Activated naive CD4-positive, alpha-beta T cell treated with anti-CD3 and anti-CD28 coated beads, Interleukin-2, amount 50 U/mL, for 72 hours (primary cell): ENCODE measurements at regions not wholly inside any gene's neighbourhood (a gene's known extent, or its start where the extent isn't known, plus 50 kb on each side); places are given as distances from the start of the nearest gene placed in this dataset.

ENCODE experiments used
- ATAC-seq, 2 donors: fragments of 150-1000 bp; cut with Tn5 transposase; 2 replicates each; pipeline ENCODE4 v1.10.0; 2021; ENCODE audit warnings: mild to moderate bottlenecking in 2 of 2, moderate library complexity in 2 of 2
- DNase-seq, 2 donors: peaks; one replicate each; pipeline ENCODE4 v3.0.0; 2021 to 2022; ENCODE audit warnings: low spot score in 2 of 2
- H3K27ac Mint-ChIP-seq, 2 donors: one replicate each; pipeline ENCODE4 v1.8.0; 2022; ENCODE audit warnings: mild to moderate bottlenecking in 2 of 2, mixed read lengths in 2 of 2
- H3K36me3 Mint-ChIP-seq, 2 donors: one replicate each; pipeline ENCODE4 v1.8.0; 2022; ENCODE audit warnings: mixed read lengths in 2 of 2
- H3K9me3 Mint-ChIP-seq, 2 donors: one replicate each; pipeline ENCODE4 v1.8.0; 2022; ENCODE audit warnings: mixed read lengths in 2 of 2

DNA sequence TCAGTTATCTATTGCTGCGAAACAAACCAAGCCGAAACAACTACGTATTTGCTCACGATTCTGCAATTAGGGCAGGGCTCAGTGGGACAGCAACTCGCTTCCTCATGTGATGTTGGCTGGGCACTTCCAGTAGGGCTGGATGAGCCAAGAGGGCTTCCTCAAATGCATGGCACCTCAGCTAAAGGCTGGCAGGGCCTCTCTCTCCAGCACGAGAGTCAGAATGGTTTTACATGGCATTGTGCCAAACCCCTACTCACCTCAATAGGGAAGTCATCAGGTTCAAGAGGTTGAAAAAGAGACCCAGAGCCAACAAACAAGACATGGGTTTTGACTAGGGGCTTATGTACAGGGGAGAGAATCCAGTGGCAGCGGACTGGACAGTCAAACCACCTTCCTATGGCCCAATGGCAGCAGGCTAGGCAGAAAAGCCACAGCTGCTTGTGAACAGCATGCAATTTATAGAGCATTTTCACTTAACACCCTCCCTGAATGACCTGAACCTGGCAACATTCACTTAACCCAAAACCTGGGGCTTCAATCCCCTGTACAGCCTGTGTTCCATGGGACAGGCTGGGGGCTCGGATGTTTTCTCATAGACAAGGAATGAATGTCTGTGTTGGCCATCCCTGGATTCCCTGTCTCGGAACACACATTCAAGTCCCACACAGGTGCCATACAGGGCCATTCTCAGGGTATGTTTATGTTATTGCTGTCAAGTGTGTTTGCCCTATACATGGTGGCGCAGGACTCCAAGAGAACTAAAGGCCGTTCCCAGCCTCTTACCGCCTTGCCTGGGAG, 154.2 kb upstream of the NAV2 start:
- no peaks in the 10 kb centered on the region for H3K36me3 Mint-ChIP-seq
- ATAC-seq (no peak), DNase-seq (no peak)
- H3K27ac Mint-ChIP-seq: no peak overlapping the region
- no peaks in the 10 kb centered on the region for H3K9me3 Mint-ChIP-seq

DNA sequence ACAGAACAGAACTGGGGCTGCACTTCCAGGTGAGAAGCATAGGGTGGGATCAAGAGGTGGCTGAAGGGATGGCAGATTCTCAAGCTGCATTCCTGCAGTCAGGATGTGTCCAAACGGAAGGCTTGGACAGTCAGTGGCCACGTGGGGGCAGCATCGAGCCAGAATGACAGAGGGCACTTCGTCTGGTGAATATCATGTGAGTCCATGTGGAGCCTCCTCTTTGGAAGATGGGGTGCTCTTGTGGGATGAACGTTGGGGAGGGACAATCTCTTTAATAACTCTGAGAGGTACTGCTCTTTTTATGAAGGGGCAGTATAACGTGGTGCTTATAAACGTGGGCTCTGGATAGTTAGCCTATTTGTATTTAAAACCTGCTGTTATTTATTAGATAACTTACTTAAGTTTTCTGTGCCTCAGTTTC, 154.9 kb upstream of the NAV2 start:
- DNase-seq: peak in 1 of 2 donors; percentile 81

GRCh38 chr11:19557185-19557584, 155.5 kb upstream of the NAV2 start:
- ATAC-seq (no peak), DNase-seq (no peak)
- Mint-ChIP-seq H3K27ac (no peak overlapping the region), H3K9me3 (no peaks in the 10 kb centered on the region), H3K36me3 (no peaks in the 10 kb centered on the region)

More for the DNA sequence above, 154.9 kb upstream of the NAV2 start:
- Mint-ChIP-seq H3K36me3 (no peaks in the 10 kb centered on the region), H3K9me3 (no peaks in the 10 kb centered on the region), H3K27ac (no peak overlapping the region)
- peak; percentile 55 to 59 for ATAC-seq

GRCh38 chr11:19555266-19555665, 157.4 kb upstream of the NAV2 start:
- Mint-ChIP-seq H3K27ac (no peak overlapping the region), H3K36me3 (no peaks in the 10 kb centered on the region), H3K9me3 (no peaks in the 10 kb centered on the region)
- DNase-seq: no peak
- no peak for ATAC-seq

GRCh38 chr11:19553683-19554333, 158.8 kb upstream of the NAV2 start:
- ATAC-seq (peak; percentile 80), DNase-seq (peak; percentile 66 to 80)
- no peak overlapping the region for H3K27ac Mint-ChIP-seq
- no peaks in the 10 kb centered on the region for H3K36me3 Mint-ChIP-seq
- no peaks in the 10 kb centered on the region for H3K9me3 Mint-ChIP-seq

DNA sequence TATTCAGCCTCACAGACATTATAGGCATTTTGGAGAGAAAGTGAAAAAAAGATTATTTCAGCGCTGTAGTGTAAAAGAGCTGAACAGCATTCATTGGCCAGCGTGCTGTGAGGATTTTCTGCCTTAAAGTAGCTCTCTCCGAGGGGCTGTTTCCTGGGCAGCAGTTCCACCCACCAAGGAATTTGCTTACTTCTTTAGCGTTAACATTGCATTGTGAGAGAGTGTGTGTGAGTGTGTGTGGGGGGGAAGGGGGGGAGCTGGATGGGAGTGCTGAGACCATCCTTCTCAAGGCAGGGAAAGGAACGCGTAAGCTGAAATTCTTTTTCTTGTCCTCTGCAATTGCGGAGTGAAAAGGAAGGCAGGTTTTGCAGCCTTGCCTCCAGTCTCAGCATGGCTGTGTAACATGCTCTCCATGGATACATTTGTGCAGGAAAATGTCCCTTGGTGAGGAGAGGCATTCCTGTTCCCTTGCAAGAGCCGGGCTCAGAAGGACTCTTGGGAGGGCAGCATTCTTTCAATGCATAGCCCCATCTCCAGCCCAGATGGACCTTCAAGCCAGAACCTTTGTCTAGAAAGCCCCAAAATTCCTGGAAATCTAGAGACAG, 159.9 kb upstream of the NAV2 start:
- ATAC-seq (no peak), DNase-seq (no peak)
- H3K9me3 Mint-ChIP-seq: no peaks in the 10 kb centered on the region
- no peaks in the 10 kb centered on the region for H3K36me3 Mint-ChIP-seq
- H3K27ac Mint-ChIP-seq: no peak overlapping the region

- H3K27ac Mint-ChIP-seq: no peak overlapping the region
- no peak for DNase-seq
- no peak for ATAC-seq
Measured at GRCh38 chr11:19552161-19552560, 160.5 kb upstream of the NAV2 start.

GRCh38 chr11:19551457-19551856, 161.2 kb upstream of the NAV2 start:
- Mint-ChIP-seq H3K27ac (no peak overlapping the region), H3K9me3 (no peaks in the 10 kb centered on the region), H3K36me3 (no peaks in the 10 kb centered on the region)
- no peak for DNase-seq
- no peak for ATAC-seq

More at GRCh38 chr11:19552161-19552560, 160.5 kb upstream of the NAV2 start:
- H3K9me3 Mint-ChIP-seq: no peaks in the 10 kb centered on the region
- H3K36me3 Mint-ChIP-seq: no peaks in the 10 kb centered on the region

DNA sequence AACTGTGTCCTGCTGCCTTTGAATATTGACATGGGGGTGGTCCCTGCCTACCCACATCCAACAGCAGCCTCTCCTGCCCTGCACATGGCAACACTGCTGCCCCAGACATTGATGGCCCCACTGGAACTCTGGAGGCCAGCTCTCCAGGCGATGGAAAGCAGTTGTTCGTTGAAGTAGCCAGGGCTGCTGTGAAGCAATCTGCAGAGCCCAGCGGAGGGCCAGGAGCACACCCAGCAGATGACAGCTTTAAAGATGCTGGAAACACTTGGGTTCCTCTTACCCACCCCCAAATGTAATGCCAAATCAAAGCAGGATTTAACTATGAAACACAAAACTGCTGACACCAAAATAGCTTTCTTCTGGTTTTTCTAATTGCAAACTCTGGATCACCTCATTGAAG, 165.6 kb upstream of the NAV2 start:
- Mint-ChIP-seq H3K36me3 (no peaks in the 10 kb centered on the region), H3K27ac (no peak overlapping the region), H3K9me3 (no peaks in the 10 kb centered on the region)
- ATAC-seq: no peak
- DNase-seq: no peak

GRCh38 chr11:19546325-19546724, 166.3 kb upstream of the NAV2 start:
- ATAC-seq (no peak), DNase-seq (no peak)
- H3K36me3 Mint-ChIP-seq: no peaks in the 10 kb centered on the region
- H3K27ac Mint-ChIP-seq: no peak overlapping the region
- H3K9me3 Mint-ChIP-seq: no peaks in the 10 kb centered on the region

GRCh38 chr11:19541521-19542049, 171.1 kb upstream of the NAV2 start:
- Mint-ChIP-seq H3K36me3 (no peaks in the 10 kb centered on the region), H3K27ac (no peak overlapping the region), H3K9me3 (no peaks in the 10 kb centered on the region)
- DNase-seq (no peak), ATAC-seq (no peak)

GRCh38 chr11:19539861-19540260, 172.8 kb upstream of the NAV2 start:
- Mint-ChIP-seq H3K36me3 (no peaks in the 10 kb centered on the region), H3K9me3 (no peaks in the 10 kb centered on the region), H3K27ac (no peak overlapping the region)
- DNase-seq: no peak
- ATAC-seq: no peak

DNA sequence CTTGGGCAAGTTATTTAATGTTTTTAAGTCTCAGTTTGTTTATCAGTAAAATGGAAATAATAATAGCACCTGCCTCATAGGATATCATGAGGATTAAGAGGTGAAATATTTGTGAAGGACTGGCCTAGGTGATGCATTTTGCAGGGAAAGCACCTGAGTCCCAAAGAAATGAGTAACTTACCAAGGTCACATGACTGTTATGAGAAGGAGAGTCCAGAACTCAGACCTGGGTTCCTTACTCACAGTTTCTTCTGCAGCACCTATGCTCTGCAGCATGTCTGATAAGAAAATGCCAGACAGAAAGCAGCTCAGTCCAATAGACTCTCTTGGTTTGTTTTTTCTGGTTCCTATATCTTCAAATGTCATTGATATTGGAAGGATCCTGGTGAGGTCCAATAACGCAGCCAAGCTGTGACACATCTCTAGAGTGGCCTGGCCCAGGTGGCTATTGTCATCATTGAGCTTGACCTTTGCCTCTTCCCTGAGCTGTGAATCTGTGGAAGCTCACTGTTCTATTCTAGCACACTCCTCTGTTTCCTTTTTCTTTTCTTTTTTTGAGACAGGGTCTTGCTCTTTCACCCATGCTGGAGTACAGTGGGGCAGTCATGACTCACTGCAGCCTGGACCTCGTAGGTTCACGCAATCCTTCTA, 174.7 kb upstream of the NAV2 start:
- ATAC-seq (peak in 1 of 2 donors; percentile 56), DNase-seq (no peak)
- Mint-ChIP-seq H3K9me3 (no peaks in the 10 kb centered on the region), H3K36me3 (no peaks in the 10 kb centered on the region), H3K27ac (no peak overlapping the region)

GRCh38 chr11:19536131-19536530, 176.5 kb upstream of the NAV2 start:
- no peaks in the 10 kb centered on the region for H3K9me3 Mint-ChIP-seq
- H3K27ac Mint-ChIP-seq: no peak overlapping the region
- ATAC-seq (no peak), DNase-seq (no peak)
- H3K36me3 Mint-ChIP-seq: no peaks in the 10 kb centered on the region

DNA sequence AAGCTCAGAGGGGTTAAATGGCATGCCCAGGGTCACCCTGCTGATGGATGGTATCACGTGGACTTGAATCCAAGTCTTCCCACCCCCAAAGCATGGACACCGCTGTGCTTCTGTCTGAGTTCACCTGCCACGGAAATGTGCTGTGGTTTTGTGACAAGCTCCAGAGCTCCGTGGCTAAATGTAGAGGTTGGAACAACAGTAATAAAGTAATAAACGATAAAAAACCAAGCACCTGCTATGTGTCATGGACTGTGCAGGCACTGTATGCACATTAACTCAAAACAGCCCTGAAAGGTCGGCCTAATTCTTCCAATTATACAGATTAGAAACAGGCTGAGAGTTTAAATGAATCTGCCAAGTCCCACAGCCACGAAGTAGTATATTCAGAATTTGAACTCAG, 182.1 kb upstream of the NAV2 start:
- Mint-ChIP-seq H3K9me3 (no peaks in the 10 kb centered on the region), H3K36me3 (no peaks in the 10 kb centered on the region), H3K27ac (no peak overlapping the region)
- ATAC-seq (no peak), DNase-seq (no peak)

- DNase-seq (no peak), ATAC-seq (no peak)
- no peaks in the 10 kb centered on the region for H3K9me3 Mint-ChIP-seq
- H3K27ac Mint-ChIP-seq: no peak overlapping the region
- H3K36me3 Mint-ChIP-seq: no peaks in the 10 kb centered on the region
Measured at GRCh38 chr11:19526119-19526518, 186.5 kb upstream of the NAV2 start.

GRCh38 chr11:19525714-19526113, 186.9 kb upstream of the NAV2 start:
- Mint-ChIP-seq H3K36me3 (no peaks in the 10 kb centered on the region), H3K9me3 (no peaks in the 10 kb centered on the region), H3K27ac (no peak overlapping the region)
- DNase-seq (no peak), ATAC-seq (no peak)
